Neural cell (in vitro differentiated cells): ENCODE measurements at regions not wholly inside any gene's neighbourhood (a gene's known extent, or its start where the extent isn't known, plus 50 kb on each side); places are given as distances from the start of the nearest gene placed in this dataset.

ENCODE experiments used
- CTCF ChIP-seq: fragments of 450-650 bp; IDR thresholded peaks from 2 replicates; pipeline ENCODE4 v1.5.1; 2014; ENCODE audit warnings: antibody characterized with exemption, mild to moderate bottlenecking, moderate library complexity; ENCODE audit not compliant: poor library complexity, severe bottlenecking
- EP300 ChIP-seq: fragments of 450-650 bp; conservative IDR thresholded peaks from 2 replicates; pipeline ENCODE4 v1.6.1; 2014; ENCODE audit warnings: antibody characterized with exemption, mild to moderate bottlenecking, moderate library complexity; ENCODE audit not compliant: poor library complexity, severe bottlenecking
- EZH2 ChIP-seq: fragments of 200-600, 300-800 bp; shearing (Covaris generic), sonication (generic); IDR thresholded peaks from 2 replicates; pipeline ENCODE4 v1.6.1; 2014; ENCODE audit warnings: antibody characterized with exemption, low read length, borderline replicate concordance, mild to moderate bottlenecking; ENCODE audit not compliant: insufficient read depth, poor library complexity, severe bottlenecking
- MXI1 ChIP-seq: fragments of 450-650 bp; conservative IDR thresholded peaks from 2 replicates; pipeline ENCODE4 v1.6.1; 2014; ENCODE audit warnings: antibody characterized with exemption, mild to moderate bottlenecking; ENCODE audit not compliant: poor library complexity, severe bottlenecking
- POLR2AphosphoS5 ChIP-seq: IDR thresholded peaks from 2 replicates; pipeline ENCODE4 v1.6.1; 2012
- RAD21 ChIP-seq: fragments of 450-650 bp; conservative IDR thresholded peaks from 2 replicates; pipeline ENCODE4 v1.6.1; 2014; ENCODE audit warnings: antibody characterized with exemption, mild to moderate bottlenecking, moderate library complexity
- SMC3 ChIP-seq: fragments of 450-650 bp; conservative IDR thresholded peaks from 2 replicates; pipeline ENCODE4 v1.6.1; 2014; ENCODE audit warnings: antibody characterized with exemption, mild to moderate bottlenecking, moderate library complexity; ENCODE audit not compliant: poor library complexity
- TAF1 ChIP-seq: IDR thresholded peaks from 2 replicates; pipeline ENCODE4 v1.6.1; 2012; ENCODE audit warnings: low read depth
- TF ChIP-seq, protein P1 (sequence below): IDR thresholded peaks from 2 replicates; pipeline ENCODE4 v1.6.1; 2012; ENCODE audit warnings: borderline replicate concordance

DNA sequence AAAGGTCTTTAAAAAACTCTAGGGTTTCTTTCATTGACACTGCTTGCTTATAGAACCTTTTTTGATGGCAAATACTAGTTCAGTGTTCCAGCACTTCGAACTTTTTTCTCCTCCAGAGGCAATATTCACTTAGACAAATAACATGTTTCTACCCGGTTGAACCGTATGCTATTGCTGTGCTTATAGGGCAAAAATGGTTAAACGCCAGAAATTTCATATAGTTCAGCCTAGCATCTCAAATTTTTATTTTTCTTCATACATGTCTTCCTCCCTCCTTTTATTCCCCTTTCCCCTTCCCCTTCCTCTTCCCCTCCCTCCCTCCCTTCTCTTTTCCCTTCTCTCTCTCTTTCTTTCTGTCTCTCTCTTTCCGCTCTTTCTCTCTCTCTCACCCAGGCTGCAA lies 96.9 kb upstream of the FSHR start:
- no peak for TF ChIP-seq POLR2AphosphoS5
- TF ChIP-seq CTCF: no peak
- no peak for TF ChIP-seq EZH2
- no peak for TF ChIP-seq SMC3
- TF ChIP-seq, protein P1, sequence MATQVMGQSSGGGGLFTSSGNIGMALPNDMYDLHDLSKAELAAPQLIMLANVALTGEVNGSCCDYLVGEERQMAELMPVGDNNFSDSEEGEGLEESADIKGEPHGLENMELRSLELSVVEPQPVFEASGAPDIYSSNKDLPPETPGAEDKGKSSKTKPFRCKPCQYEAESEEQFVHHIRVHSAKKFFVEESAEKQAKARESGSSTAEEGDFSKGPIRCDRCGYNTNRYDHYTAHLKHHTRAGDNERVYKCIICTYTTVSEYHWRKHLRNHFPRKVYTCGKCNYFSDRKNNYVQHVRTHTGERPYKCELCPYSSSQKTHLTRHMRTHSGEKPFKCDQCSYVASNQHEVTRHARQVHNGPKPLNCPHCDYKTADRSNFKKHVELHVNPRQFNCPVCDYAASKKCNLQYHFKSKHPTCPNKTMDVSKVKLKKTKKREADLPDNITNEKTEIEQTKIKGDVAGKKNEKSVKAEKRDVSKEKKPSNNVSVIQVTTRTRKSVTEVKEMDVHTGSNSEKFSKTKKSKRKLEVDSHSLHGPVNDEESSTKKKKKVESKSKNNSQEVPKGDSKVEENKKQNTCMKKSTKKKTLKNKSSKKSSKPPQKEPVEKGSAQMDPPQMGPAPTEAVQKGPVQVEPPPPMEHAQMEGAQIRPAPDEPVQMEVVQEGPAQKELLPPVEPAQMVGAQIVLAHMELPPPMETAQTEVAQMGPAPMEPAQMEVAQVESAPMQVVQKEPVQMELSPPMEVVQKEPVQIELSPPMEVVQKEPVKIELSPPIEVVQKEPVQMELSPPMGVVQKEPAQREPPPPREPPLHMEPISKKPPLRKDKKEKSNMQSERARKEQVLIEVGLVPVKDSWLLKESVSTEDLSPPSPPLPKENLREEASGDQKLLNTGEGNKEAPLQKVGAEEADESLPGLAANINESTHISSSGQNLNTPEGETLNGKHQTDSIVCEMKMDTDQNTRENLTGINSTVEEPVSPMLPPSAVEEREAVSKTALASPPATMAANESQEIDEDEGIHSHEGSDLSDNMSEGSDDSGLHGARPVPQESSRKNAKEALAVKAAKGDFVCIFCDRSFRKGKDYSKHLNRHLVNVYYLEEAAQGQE: no peak
- TF ChIP-seq TAF1: no peak
- TF ChIP-seq EP300: no peak
- no peak for TF ChIP-seq MXI1
- no peak for TF ChIP-seq RAD21
